PC-9 (cell line): ENCODE measurements at regions not wholly inside any gene's neighbourhood (a gene's known extent, or its start where the extent isn't known, plus 50 kb on each side); places are given as distances from the start of the nearest gene placed in this dataset.

Source experiments
- BruUV-seq: library from RNA; stranded (reverse); fragments of 400-500 nt; replicated peaks from 2 replicates; lab custom pipeline; 2021; lab: Mats Ljungman, UMichigan
- CTCF ChIA-PET: fragments of 300-600 bp; sonication (Branson Sonifier 250); formaldehyde crosslinking; loops from one replicate; lab custom pipeline; 2022; ENCODE audit warnings: antibody characterized with exemption; lab: Charles Lee
- POLR2A ChIA-PET: fragments of 300-600 bp; sonication (Branson Sonifier 250); formaldehyde crosslinking; loops from one replicate; lab custom pipeline; 2022; ENCODE audit warnings: antibody characterized with exemption; ENCODE audit not compliant: unreplicated experiment; lab: Charles Lee
- DNase-seq, 2 experiments: peaks; one replicate each; pipeline versions ENCODE4 v3.0.0 to v3.0.0-alpha.2; 2015 to 2022; ENCODE audit warnings: mixed read lengths in 1 of 2
- H2AFZ ChIP-seq: fragments of 200-600 bp; sonication (generic); 2 replicates; pipeline ENCODE4 v1.8.1; 2017; ENCODE audit warnings: antibody characterized with exemption
- H3F3A ChIP-seq: fragments of 200-600 bp; sonication (generic); 2 replicates; pipeline ENCODE4 v1.8.1; 2017; ENCODE audit warnings: antibody characterized with exemption, mild to moderate bottlenecking, low read depth; ENCODE audit not compliant: insufficient read depth
- H3K27ac ChIP-seq: fragments of 200-600 bp; sonication (generic); 2 replicates; pipeline ENCODE4 v1.6.1; 2016; ENCODE audit warnings: mixed run types
- H3K27me3 ChIP-seq: fragments of 200-600 bp; sonication (generic); 2 replicates; pipeline ENCODE4 v1.6.1; 2016; ENCODE audit warnings: low read depth, mixed run types; ENCODE audit not compliant: insufficient read depth
- H3K36me3 ChIP-seq: fragments of 200-600 bp; sonication (generic); 2 replicates; pipeline ENCODE4 v1.6.1; 2016; ENCODE audit warnings: low read depth, mixed run types
- H3K4me1 ChIP-seq: fragments of 200-600 bp; sonication (generic); replicated peaks from 2 replicates; pipeline ENCODE4 v1.6.1; 2016; ENCODE audit warnings: mixed run types; ENCODE audit not compliant: insufficient read depth
- H3K4me2 ChIP-seq: fragments of 200-600 bp; sonication (generic); 2 replicates; pipeline ENCODE4 v1.6.1; 2017; ENCODE audit warnings: mixed run types
- H3K4me3 ChIP-seq: fragments of 200-600 bp; sonication (generic); 2 replicates; pipeline ENCODE4 v1.6.1; 2016; ENCODE audit warnings: mixed run types
- H3K79me2 ChIP-seq: fragments of 200-600 bp; sonication (generic); 2 replicates; pipeline ENCODE4 v1.6.1; 2017; ENCODE audit warnings: low read depth, mixed run types
- H3K9me2 ChIP-seq: fragments of 200-600 bp; sonication (generic); 2 replicates; pipeline ENCODE4 v1.8.1; 2017; ENCODE audit warnings: mild to moderate bottlenecking; ENCODE audit not compliant: insufficient read depth
- H3K9me3 ChIP-seq: fragments of 200-600 bp; sonication (generic); 2 replicates; pipeline ENCODE4 v1.8.1; 2016; ENCODE audit warnings: low read depth; ENCODE audit not compliant: insufficient read depth
- H4K20me1 ChIP-seq: fragments of 200-600 bp; sonication (generic); 2 replicates; pipeline ENCODE4 v1.8.1; 2017; ENCODE audit not compliant: insufficient read depth
- EZH2 ChIP-seq: fragments of 200-600 bp; sonication (generic); IDR thresholded peaks from 2 replicates; pipeline ENCODE4 v1.8.0; 2017; ENCODE audit warnings: antibody characterized with exemption, low read depth
- intact Hi-C: fragments of 100-400 bp; cut with micrococcal nuclease; formaldehyde crosslinking; loops from one replicate; pipeline ENCODE4 v1.10.0; 2022; ENCODE audit not compliant: unreplicated experiment
- TF ChIP-seq, protein P1 (sequence below): fragments of 200-600 bp; sonication (generic); conservative IDR thresholded peaks from 2 replicates; pipeline ENCODE4 v1.6.1; 2017; ENCODE audit warnings: mixed run types, antibody characterized with exemption, mild to moderate bottlenecking, moderate library complexity

DNA sequence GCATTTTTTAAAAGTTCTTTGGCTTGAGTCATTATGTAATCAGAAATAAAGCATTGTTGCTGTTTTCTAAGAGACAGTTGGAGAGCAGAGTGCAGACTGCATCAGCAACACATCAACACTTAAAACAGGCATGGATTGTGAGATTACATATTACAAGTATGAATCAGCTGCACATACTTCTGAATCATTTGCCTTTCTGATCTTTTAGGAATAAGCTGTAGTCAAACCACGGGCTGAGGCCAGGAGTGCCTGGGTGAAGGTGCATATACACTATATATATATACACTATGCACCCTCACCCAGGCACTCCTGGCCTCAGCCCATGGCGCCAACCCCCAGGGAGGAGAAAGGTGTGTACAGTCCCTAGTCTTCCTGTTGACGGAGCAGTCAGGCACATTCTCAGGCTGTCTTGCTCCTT, 52.4 kb upstream of the DLX6 start:
- TF ChIP-seq EZH2, result no peak
- TF ChIP-seq, protein P1, sequence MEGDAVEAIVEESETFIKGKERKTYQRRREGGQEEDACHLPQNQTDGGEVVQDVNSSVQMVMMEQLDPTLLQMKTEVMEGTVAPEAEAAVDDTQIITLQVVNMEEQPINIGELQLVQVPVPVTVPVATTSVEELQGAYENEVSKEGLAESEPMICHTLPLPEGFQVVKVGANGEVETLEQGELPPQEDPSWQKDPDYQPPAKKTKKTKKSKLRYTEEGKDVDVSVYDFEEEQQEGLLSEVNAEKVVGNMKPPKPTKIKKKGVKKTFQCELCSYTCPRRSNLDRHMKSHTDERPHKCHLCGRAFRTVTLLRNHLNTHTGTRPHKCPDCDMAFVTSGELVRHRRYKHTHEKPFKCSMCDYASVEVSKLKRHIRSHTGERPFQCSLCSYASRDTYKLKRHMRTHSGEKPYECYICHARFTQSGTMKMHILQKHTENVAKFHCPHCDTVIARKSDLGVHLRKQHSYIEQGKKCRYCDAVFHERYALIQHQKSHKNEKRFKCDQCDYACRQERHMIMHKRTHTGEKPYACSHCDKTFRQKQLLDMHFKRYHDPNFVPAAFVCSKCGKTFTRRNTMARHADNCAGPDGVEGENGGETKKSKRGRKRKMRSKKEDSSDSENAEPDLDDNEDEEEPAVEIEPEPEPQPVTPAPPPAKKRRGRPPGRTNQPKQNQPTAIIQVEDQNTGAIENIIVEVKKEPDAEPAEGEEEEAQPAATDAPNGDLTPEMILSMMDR, result no peak
- Histone ChIP-seq H3K79me2 (no peaks in the 10 kb centered on the region), H3K27me3 (no peaks in the 10 kb centered on the region), H3K4me3 (no peak overlapping the region), H3K4me2 (no peak overlapping the region), H4K20me1 (no peaks in the 10 kb centered on the region), H3K27ac (no peak overlapping the region), H3K9me3 (no peaks in the 10 kb centered on the region), H3F3A (no peaks in the 10 kb centered on the region), H2AFZ (no peak overlapping the region), H3K36me3 (no peaks in the 10 kb centered on the region), H3K4me1 (no peaks in the 10 kb centered on the region), H3K9me2 (no peaks in the 10 kb centered on the region)
- BruUV-seq, result no TSS peak
- CTCF ChIA-PET, result no interaction called here
- POLR2A ChIA-PET, result no interaction called here
- intact Hi-C loops, result no loop called here
- DNase-seq, result no peak

DNA sequence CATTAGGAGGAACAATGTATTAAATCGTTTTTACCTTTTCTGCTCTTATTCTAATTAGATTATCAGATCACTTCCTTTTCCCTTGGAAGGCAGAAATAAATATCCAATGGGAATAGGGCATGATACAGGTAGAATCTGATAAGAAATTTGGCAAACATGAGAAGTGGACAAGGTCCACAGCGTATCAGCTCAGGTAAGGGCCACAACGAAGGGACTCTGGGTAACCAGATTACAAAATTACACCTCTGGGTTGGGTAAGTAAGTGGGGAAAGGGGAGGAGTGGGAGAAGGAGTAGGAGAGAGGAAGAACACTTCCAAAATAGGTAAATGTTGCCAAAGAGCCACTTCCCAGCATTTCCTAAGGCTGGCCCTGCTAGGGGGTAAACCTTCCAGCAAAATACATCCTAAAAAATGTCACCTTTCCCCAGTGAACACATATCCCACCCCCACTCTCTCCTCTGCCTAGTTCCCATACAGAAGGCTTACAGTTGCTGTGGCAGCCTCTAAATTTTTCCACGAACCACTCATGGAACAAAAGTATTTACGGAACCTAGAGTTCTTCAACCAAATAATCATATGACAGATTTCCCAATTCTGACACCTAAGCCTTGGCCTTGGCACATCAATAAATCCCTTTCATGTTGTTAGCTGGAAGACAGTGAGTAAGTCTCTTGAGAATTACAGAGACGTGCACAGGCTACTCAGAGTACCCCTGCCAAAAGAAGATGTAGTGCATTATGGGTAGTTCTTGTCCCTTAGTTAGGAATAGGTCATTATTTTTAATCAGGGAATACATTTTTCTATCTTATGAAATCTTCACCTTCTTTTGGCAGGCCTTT, 51.5 kb upstream of the DLX6 start:
- Histone ChIP-seq H3K4me2 (no peak overlapping the region), H3K4me1 (no peaks in the 10 kb centered on the region), H3K4me3 (no peak overlapping the region), H3K79me2 (no peaks in the 10 kb centered on the region), H3K27me3 (no peaks in the 10 kb centered on the region), H3K36me3 (no peaks in the 10 kb centered on the region), H4K20me1 (no peaks in the 10 kb centered on the region), H3F3A (no peaks in the 10 kb centered on the region), H2AFZ (no peak overlapping the region), H3K27ac (no peak overlapping the region), H3K9me2 (no peaks in the 10 kb centered on the region), H3K9me3 (no peaks in the 10 kb centered on the region)
- BruUV-seq, result no TSS peak
- no peak for DNase-seq
- TF ChIP-seq, protein P1, result no peak
- TF ChIP-seq EZH2, result no peak
- ChIA-PET CTCF (no interaction called here), POLR2A (no interaction called here)
- intact Hi-C loops, result no loop called here
